ENCODE measurements at regions not wholly inside any gene's neighbourhood (a gene's known extent, or its start where the extent isn't known, plus 50 kb on each side); places are given as distances from the start of the nearest gene placed in this dataset.

DNA sequence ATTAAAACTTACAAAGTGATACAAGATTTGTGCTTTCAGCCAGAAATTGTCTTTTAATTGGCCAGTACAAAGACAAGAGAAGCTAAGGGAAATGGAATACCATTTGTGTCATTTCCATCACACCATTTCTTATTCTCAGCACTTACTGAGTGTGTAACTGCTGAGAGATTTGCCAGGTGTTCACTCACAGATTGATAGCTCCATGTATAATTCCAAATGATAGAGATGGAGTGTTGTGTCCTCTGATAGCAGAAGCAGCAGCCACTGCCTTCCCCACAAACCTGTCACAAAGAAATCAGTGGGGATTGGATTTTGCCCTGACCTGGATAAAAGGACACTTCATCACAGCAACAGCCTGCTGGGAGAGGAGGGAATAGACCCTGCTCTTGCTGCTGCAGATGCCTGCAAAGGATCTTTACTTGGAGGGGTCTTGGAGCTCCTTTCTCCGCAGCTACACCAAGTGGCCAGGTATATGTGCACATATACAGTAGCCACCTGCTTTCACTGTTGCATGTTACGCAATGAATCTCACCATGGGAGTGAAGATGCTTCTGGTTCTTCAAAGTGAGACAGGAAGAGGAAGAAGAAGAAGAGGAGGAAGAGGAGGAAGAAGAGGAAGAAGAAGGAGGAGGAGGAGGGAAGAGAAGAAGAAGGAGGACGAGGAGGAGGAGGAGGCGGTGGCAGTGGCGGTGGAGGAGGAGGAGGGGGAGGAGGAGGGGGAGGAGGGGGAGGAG, 78.7 kb upstream of the KCNJ15 start (continued):
- no peak for TF ChIP-seq PBX3 (IDR thresholded peaks at IDR 0.05; ENCODE audit: insufficient replicate concordance, low read depth, low read length)

GRCh38 chr21:38178653-38179470, 77.9 kb upstream of the KCNJ15 start:
- no peak overlapping the region for H3K4me2 ChIP-seq (ENCODE audit: control insufficient read depth, insufficient read depth)
- intact Hi-C loops (cut with micrococcal nuclease; ENCODE audit: unreplicated experiment), result no loop called here
- no peaks in the 10 kb centered on the region for H3K36me3 ChIP-seq (ENCODE audit: control insufficient read depth in 2 of 2, insufficient read depth in 2 of 2, low read length in 1 of 2)
- H3K27me3 ChIP-seq (replicated peaks in 1 of 2; ENCODE audit: control insufficient read depth in 2 of 2, insufficient read depth in 2 of 2, low read length in 1 of 2), result no peaks in the 10 kb centered on the region
- no peaks in the 10 kb centered on the region; the same call in 2 of the 3 replicates for H3K9me3 ChIP-seq (replicated peaks; ENCODE audit: control insufficient read depth, insufficient read depth, low read length)
- H4K20me1 ChIP-seq (ENCODE audit: control insufficient read depth, insufficient read depth), result no peaks in the 10 kb centered on the region
- H3K79me2 ChIP-seq (ENCODE audit: control insufficient read depth, insufficient read depth, low read length), result no peaks in the 10 kb centered on the region
- no peak for FAIRE-seq
- TF ChIP-seq BACH1 (IDR thresholded peaks at IDR 0.05; ENCODE audit: borderline replicate concordance) (no peak), ZNF592 (IDR thresholded peaks at IDR 0.05) (no peak), ZNF24 (IDR thresholded peaks at IDR 0.05) (no peak), TCF7 (IDR thresholded peaks at IDR 0.05; ENCODE audit: borderline replicate concordance) (no peak), ZZZ3 (IDR thresholded peaks at IDR 0.05; ENCODE audit: control insufficient read depth, insufficient read length, low read depth) (no peak), HDAC2 (IDR thresholded peaks at IDR 0.05) (no peak)
- H2AFZ ChIP-seq (ENCODE audit: control insufficient read depth, low read depth, low read length), result no peak overlapping the region
- no peak; the same call in 2 of the 3 replicates for ATAC-seq
- 27% methylated on average over 6 of the region's 6 CpGs for WGBS (ENCODE audit: insufficient coverage, insufficient replicate concordance, low lambda C conversion rate, missing lambda C conversion rate)
- BruUV-seq (replicated peaks), result no TSS peak
- H3K4me3 ChIP-seq, result no peak overlapping the region
- CTCF ChIA-PET, result interaction anchor here (1.4 to 2.2 kb wide), 2 partner anchors 8 to 174 kb away, joined by 6 to 8 read pairs; no protein-coding TSS in a partner anchor
- in situ Hi-C loops (cut with MboI), result no loop called here
- H3K27ac ChIP-seq (ENCODE audit: control insufficient read depth, insufficient read depth), result no peak overlapping the region
- RAD21 ChIA-PET (ENCODE audit: unreplicated experiment), result interaction anchor here (1.4 kb wide), 1 partner anchor 174 kb away, joined by 3 read pairs; no protein-coding TSS in a partner anchor
- DNase-seq (ENCODE audit: low read depth, low spot score), result no peak
- H3K9ac ChIP-seq (ENCODE audit: control insufficient read depth, insufficient read depth, low read length), result no peak overlapping the region
- H3K4me1 ChIP-seq (ENCODE audit: control insufficient read depth, insufficient read depth, low read length), result no peaks in the 10 kb centered on the region
- POLR2A ChIA-PET, result no interaction called here
- SMC1A ChIA-PET (ENCODE audit: uncharacterized antibody, unreplicated experiment), result interaction anchor here (0.6 to 1.5 kb wide), 4 partner anchors 9 to 415 kb away, joined by 3 to 7 read pairs (median 4); no protein-coding TSS in a partner anchor
